ENCODE measurements at regions not wholly inside any gene's neighbourhood (a gene's known extent, or its start where the extent isn't known, plus 50 kb on each side); places are given as distances from the start of the nearest gene placed in this dataset.

DNA sequence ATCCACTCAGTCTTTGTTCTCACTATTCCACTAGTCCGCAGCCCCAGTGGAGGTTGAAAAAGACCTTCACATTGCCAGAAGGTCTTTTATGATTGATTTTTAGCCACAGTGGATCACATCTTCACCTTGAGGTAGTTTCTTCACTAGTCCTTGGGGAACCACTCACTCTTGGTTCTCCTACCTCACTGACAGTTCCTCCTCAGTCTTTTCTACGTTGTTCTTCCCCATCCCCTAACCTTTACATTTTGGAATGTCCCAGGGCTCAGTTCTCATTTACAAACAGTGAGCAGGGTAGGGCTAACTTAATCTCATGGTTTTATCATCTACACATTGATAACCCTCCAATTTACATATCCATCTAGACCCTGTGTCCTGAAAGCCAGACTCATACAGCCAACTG, 316.4 kb upstream of the SORL1-AS1 start:
- no peak overlapping the region for H3K4me3 ChIP-seq (ENCODE audit: low read depth, low read length)
- DNase-seq (ENCODE audit: low read depth, low spot score): no peak
- TF ChIP-seq, protein P1, sequence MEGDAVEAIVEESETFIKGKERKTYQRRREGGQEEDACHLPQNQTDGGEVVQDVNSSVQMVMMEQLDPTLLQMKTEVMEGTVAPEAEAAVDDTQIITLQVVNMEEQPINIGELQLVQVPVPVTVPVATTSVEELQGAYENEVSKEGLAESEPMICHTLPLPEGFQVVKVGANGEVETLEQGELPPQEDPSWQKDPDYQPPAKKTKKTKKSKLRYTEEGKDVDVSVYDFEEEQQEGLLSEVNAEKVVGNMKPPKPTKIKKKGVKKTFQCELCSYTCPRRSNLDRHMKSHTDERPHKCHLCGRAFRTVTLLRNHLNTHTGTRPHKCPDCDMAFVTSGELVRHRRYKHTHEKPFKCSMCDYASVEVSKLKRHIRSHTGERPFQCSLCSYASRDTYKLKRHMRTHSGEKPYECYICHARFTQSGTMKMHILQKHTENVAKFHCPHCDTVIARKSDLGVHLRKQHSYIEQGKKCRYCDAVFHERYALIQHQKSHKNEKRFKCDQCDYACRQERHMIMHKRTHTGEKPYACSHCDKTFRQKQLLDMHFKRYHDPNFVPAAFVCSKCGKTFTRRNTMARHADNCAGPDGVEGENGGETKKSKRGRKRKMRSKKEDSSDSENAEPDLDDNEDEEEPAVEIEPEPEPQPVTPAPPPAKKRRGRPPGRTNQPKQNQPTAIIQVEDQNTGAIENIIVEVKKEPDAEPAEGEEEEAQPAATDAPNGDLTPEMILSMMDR (IDR thresholded peaks at IDR 0.05; ENCODE audit: low read depth, low read length): no peak
- in situ Hi-C loops (cut with HindIII; ENCODE audit: low sequenced_read_pairs): no loop called here

GRCh38 chr11:121767433-121767832, 314.7 kb upstream of the SORL1-AS1 start:
- in situ Hi-C loops (cut with HindIII; ENCODE audit: low sequenced_read_pairs): no loop called here
- TF ChIP-seq, protein P1 (IDR thresholded peaks at IDR 0.05; ENCODE audit: low read depth, low read length): no peak
- DNase-seq (ENCODE audit: low read depth, low spot score): no peak
- no peak overlapping the region for H3K4me3 ChIP-seq (ENCODE audit: low read depth, low read length)

GRCh38 chr11:121766991-121767390, 314.2 kb upstream of the SORL1-AS1 start:
- in situ Hi-C loops (cut with HindIII; ENCODE audit: low sequenced_read_pairs): no loop called here
- no peak overlapping the region for H3K4me3 ChIP-seq (ENCODE audit: low read depth, low read length)
- DNase-seq (ENCODE audit: low read depth, low spot score): no peak
- TF ChIP-seq, protein P1 (IDR thresholded peaks at IDR 0.05; ENCODE audit: low read depth, low read length): no peak

GRCh38 chr11:121766166-121766565, 313.4 kb upstream of the SORL1-AS1 start:
- TF ChIP-seq, protein P1 (IDR thresholded peaks at IDR 0.05; ENCODE audit: low read depth, low read length): no peak
- H3K4me3 ChIP-seq (ENCODE audit: low read depth, low read length): no peak overlapping the region
- DNase-seq (ENCODE audit: low read depth, low spot score): no peak
- in situ Hi-C loops (cut with HindIII; ENCODE audit: low sequenced_read_pairs): no loop called here

DNA sequence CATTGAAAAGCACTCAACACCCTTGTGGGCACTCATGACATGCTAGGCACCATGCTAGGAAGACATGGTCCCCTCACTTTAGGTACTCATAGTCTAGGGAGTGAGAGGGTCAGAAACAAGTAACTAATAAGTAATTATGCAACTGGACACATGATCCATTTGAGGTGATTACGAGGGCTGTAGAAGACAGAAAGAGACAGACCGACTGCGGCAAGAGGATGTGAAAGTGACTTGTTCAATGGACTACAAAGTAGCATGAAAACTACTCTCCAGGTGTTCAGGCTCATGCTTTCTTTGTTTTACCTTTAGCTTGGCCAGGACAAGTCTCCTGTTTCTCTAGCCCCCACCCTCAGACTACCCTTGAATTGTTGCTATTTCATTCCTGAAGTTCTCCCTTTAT, 310.8 kb upstream of the SORL1-AS1 start:
- in situ Hi-C loops (cut with HindIII; ENCODE audit: low sequenced_read_pairs): no loop called here
- TF ChIP-seq, protein P1 (IDR thresholded peaks at IDR 0.05; ENCODE audit: low read depth, low read length): no peak
- no peak overlapping the region for H3K4me3 ChIP-seq (ENCODE audit: low read depth, low read length)
- no peak for DNase-seq (ENCODE audit: low read depth, low spot score)

GRCh38 chr11:121762820-121763219, 310.1 kb upstream of the SORL1-AS1 start:
- H3K4me3 ChIP-seq (ENCODE audit: low read depth, low read length): no peak overlapping the region
- DNase-seq (ENCODE audit: low read depth, low spot score): peak; percentile 54
- TF ChIP-seq, protein P1 (IDR thresholded peaks at IDR 0.05; ENCODE audit: low read depth, low read length): no peak
- in situ Hi-C loops (cut with HindIII; ENCODE audit: low sequenced_read_pairs): no loop called here

GRCh38 chr11:121761186-121761585, 308.4 kb upstream of the SORL1-AS1 start:
- in situ Hi-C loops (cut with HindIII; ENCODE audit: low sequenced_read_pairs): no loop called here
- TF ChIP-seq, protein P1 (IDR thresholded peaks at IDR 0.05; ENCODE audit: low read depth, low read length): no peak
- DNase-seq (ENCODE audit: low read depth, low spot score): no peak
- no peak overlapping the region for H3K4me3 ChIP-seq (ENCODE audit: low read depth, low read length)

All from astrocyte of the spinal cord (primary cell).